Loucy (cell line): ENCODE measurements at regions not wholly inside any gene's neighbourhood (a gene's known extent, or its start where the extent isn't known, plus 50 kb on each side); places are given as distances from the start of the nearest gene placed in this dataset.
"Not testable (repeated sequence)": the region's sequence is repeated elsewhere in the genome, so short reads cannot be mapped to it uniquely, and the experiment has no call there.

Source experiments
- EZH2phosphoT487 ChIP-seq: fragments of 200-600 bp; IDR thresholded peaks from 2 replicates; pipeline ENCODE4 v1.6.1; 2018; ENCODE audit warnings: antibody characterized with exemption, mild to moderate bottlenecking, moderate library complexity, borderline replicate concordance
- TF ChIP-seq, protein P1 (sequence below): fragments of 200-600 bp; sonication (generic); conservative IDR thresholded peaks from 2 replicates; pipeline ENCODE4 v1.5.1; 2014; ENCODE audit warnings: mild to moderate bottlenecking, antibody characterized with exemption, low read length

DNA sequence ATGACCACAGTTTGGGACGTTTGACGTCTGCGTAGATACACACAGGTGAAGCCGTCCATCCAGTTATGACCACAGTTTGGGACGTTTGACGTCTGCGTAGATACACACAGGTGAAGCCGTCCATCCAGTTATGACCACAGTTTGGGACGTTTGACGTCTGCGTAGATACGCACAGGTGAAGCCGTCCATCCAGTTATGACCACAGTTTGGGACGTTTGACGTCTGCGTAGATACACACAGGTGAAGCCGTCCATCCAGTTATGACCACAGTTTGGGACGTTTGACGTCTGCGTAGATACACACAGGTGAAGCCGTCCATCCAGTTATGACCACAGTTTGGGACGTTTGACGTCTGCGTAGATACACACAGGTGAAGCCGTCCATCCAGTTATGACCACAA is 243.8 kb upstream of the HDAC4 start:
- TF ChIP-seq, protein P1, sequence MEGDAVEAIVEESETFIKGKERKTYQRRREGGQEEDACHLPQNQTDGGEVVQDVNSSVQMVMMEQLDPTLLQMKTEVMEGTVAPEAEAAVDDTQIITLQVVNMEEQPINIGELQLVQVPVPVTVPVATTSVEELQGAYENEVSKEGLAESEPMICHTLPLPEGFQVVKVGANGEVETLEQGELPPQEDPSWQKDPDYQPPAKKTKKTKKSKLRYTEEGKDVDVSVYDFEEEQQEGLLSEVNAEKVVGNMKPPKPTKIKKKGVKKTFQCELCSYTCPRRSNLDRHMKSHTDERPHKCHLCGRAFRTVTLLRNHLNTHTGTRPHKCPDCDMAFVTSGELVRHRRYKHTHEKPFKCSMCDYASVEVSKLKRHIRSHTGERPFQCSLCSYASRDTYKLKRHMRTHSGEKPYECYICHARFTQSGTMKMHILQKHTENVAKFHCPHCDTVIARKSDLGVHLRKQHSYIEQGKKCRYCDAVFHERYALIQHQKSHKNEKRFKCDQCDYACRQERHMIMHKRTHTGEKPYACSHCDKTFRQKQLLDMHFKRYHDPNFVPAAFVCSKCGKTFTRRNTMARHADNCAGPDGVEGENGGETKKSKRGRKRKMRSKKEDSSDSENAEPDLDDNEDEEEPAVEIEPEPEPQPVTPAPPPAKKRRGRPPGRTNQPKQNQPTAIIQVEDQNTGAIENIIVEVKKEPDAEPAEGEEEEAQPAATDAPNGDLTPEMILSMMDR, result not testable (repeated sequence)
- TF ChIP-seq EZH2phosphoT487, result not testable (repeated sequence)
